ENCODE measurements at regions not wholly inside any gene's neighbourhood (a gene's known extent, or its start where the extent isn't known, plus 50 kb on each side); places are given as distances from the start of the nearest gene placed in this dataset.
A peak's percentile ranks its signal among the peaks of the same experiment; 100 is the strongest.

GRCh38 chrX:116961872-116962582 lies 499.3 kb upstream of the CT83 start:
- TF ChIP-seq CTCF (IDR thresholded peaks at IDR 0.05): peak; percentile 41
- no peak for TF ChIP-seq EZH2 (IDR thresholded peaks at IDR 0.05)
- TF ChIP-seq EZH2phosphoT487 (IDR thresholded peaks at IDR 0.05): no peak

All from neural progenitor cell (in vitro differentiated cells).